GM23248 (cell line): ENCODE measurements at regions not wholly inside any gene's neighbourhood (a gene's known extent, or its start where the extent isn't known, plus 50 kb on each side); places are given as distances from the start of the nearest gene placed in this dataset.

ENCODE experiments used
- EZH2 ChIP-seq: fragments of 200-600 bp; sonication (generic); IDR thresholded peaks from 2 replicates; pipeline ENCODE4 v1.6.1; 2018; ENCODE audit warnings: antibody characterized with exemption, mild to moderate bottlenecking; ENCODE audit not compliant: insufficient read depth, poor library complexity, severe bottlenecking
- EZH2phosphoT487 ChIP-seq: fragments of 200-600 bp; sonication (generic); IDR thresholded peaks from 2 replicates; pipeline ENCODE4 v1.6.1; 2018; ENCODE audit warnings: antibody characterized with exemption, moderate library complexity, mild to moderate bottlenecking, low read depth; ENCODE audit not compliant: insufficient read depth

DNA sequence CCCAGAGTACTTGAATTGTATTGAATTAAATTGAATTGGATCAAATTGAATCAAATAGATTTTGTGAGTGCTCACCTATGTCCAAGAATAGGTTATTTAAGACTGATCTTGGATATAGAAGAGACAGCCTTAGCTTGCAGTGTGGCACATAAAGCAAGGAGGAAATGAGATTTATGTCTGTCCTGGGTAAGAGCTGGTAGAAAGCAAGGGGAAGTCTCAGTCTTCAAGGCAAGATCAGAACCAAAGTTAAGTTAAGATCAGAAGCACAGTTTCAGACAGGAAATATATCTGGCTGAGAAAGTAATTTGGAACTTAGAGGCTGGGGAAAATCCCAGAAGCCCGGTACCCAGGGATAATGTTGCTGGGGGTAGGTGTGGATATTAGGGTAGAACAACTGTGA, 244.4 kb upstream of the ARPP21 start:
- no peak for TF ChIP-seq EZH2
- TF ChIP-seq EZH2phosphoT487 = no peak
